Activated T-helper 1 cell treated with anti-CD3 and anti-CD28 coated beads, Interleukin-2, amount 50 U/mL, for 16 hours (primary cell): ENCODE measurements at regions not wholly inside any gene's neighbourhood (a gene's known extent, or its start where the extent isn't known, plus 50 kb on each side); places are given as distances from the start of the nearest gene placed in this dataset.

ENCODE experiments used
- DNase-seq, 2 donors: peaks; one replicate each; pipeline ENCODE4 v3.0.0-alpha.2; 2020; ENCODE audit warnings: low read depth in 1 of 2, low spot score in 1 of 2

- no peak for DNase-seq
These were observed 603.4 kb upstream of the AUTS2 start for GRCh38 chr7:68994841-68995240.

- no peak for DNase-seq
These were observed 600.1 kb upstream of the AUTS2 start for GRCh38 chr7:68998136-68998535.

GRCh38 chr7:69002416-69002815 is 595.9 kb upstream of the AUTS2 start:
- DNase-seq: no peak

GRCh38 chr7:69012149-69012548 is 586.1 kb upstream of the AUTS2 start:
- DNase-seq: no peak

- DNase-seq: no peak
These were observed 581.1 kb upstream of the AUTS2 start for GRCh38 chr7:69017208-69017607.

GRCh38 chr7:69018200-69018599 is 580.1 kb upstream of the AUTS2 start:
- no peak for DNase-seq

- DNase-seq: no peak
These were observed 578.8 kb upstream of the AUTS2 start for GRCh38 chr7:69019437-69019836.

- no peak for DNase-seq
These were observed 577.7 kb upstream of the AUTS2 start for GRCh38 chr7:69020536-69020935.

- no peak for DNase-seq
These were observed 573.0 kb upstream of the AUTS2 start for GRCh38 chr7:69025249-69025648.

GRCh38 chr7:69032848-69033247 is 565.4 kb upstream of the AUTS2 start:
- no peak for DNase-seq

GRCh38 chr7:69035826-69036225 is 562.4 kb upstream of the AUTS2 start:
- DNase-seq: no peak

GRCh38 chr7:69036301-69036700 is 562.0 kb upstream of the AUTS2 start:
- no peak for DNase-seq

- no peak for DNase-seq
These were observed 559.4 kb upstream of the AUTS2 start for GRCh38 chr7:69038915-69039314.

- DNase-seq: no peak
These were observed 556.1 kb upstream of the AUTS2 start for GRCh38 chr7:69042138-69042537.

GRCh38 chr7:69047151-69047754 is 551.0 kb upstream of the AUTS2 start:
- no peak for DNase-seq

GRCh38 chr7:69049326-69049725 is 548.9 kb upstream of the AUTS2 start:
- DNase-seq: no peak

GRCh38 chr7:69052447-69052846 is 545.8 kb upstream of the AUTS2 start:
- DNase-seq: no peak

- DNase-seq: no peak
These were observed 537.8 kb upstream of the AUTS2 start for GRCh38 chr7:69060516-69060915.

GRCh38 chr7:69062020-69062765 is 536.1 kb upstream of the AUTS2 start:
- no peak for DNase-seq

GRCh38 chr7:69067397-69067796 is 530.9 kb upstream of the AUTS2 start:
- no peak for DNase-seq

- DNase-seq: no peak
These were observed 527.8 kb upstream of the AUTS2 start for GRCh38 chr7:69070476-69070875.

GRCh38 chr7:69076566-69076965 is 521.7 kb upstream of the AUTS2 start:
- no peak for DNase-seq
